A549 (cell line): ENCODE measurements at regions not wholly inside any gene's neighbourhood (a gene's known extent, or its start where the extent isn't known, plus 50 kb on each side); places are given as distances from the start of the nearest gene placed in this dataset.

ENCODE experiments used
- ATAC-seq, 2 experiments: fragments of 200-7000 bp in 1 of 2; fragments of >200 bp in 1 of 2; cut with Nextera tagmentation in 1 of 2; cut with Tn5 transposase in 1 of 2; 3 replicates each; pipeline versions ENCODE4 v1.8.0 to v1.9.1; 2018 to 2020; ENCODE audit warnings: mild to moderate bottlenecking in 1 of 2, moderate library complexity in 1 of 2
- CTCF ChIA-PET: fragments of 300-600 bp; sonication (Branson Sonifier 250); formaldehyde crosslinking; extraction: SDS; loops from one replicate; lab custom pipeline; 2021; ENCODE audit warnings: antibody characterized with exemption, inconsistent platforms; lab: Yijun Ruan, JAX
- POLR2A ChIA-PET: fragments of 350-600 bp; formaldehyde crosslinking; extraction: SDS; loops from one replicate; lab custom pipeline; 2021; ENCODE audit warnings: antibody characterized with exemption, inconsistent platforms; lab: Yijun Ruan, JAX
- DNase-seq, 2 experiments: peaks; one replicate each; pipeline versions ENCODE4 v3.0.0 to v3.0.0-alpha.2; 2011 to 2016; ENCODE audit warnings: low read depth in 1 of 2, low spot score in 1 of 2
- FAIRE-seq: peaks from 2 replicates; lab custom pipeline; 2011; peaks lifted over from hg19 to GRCh38; lab: Jason Lieb, UNC
- H3K27ac ChIP-seq, 2 experiments: fragments of >200 bp; sonication (Bioruptor Twin); formaldehyde crosslinking; 3 replicates each; pipeline ENCODE4 v1.5.1; 2016 to 2017
- H3K4me1 ChIP-seq: fragments of >200 bp; sonication (Bioruptor Twin); formaldehyde crosslinking; 3 replicates; pipeline ENCODE4 v1.6.1; 2016
- H3K4me2 ChIP-seq: fragments of >200 bp; sonication (Bioruptor Twin); formaldehyde crosslinking; 3 replicates; pipeline ENCODE4 v1.6.1; 2016
- H3K4me3 ChIP-seq: fragments of >200 bp; sonication (Bioruptor Twin); formaldehyde crosslinking; 3 replicates; pipeline ENCODE4 v1.5.1; 2016
- H3K9me3 ChIP-seq: fragments of >200 bp; sonication (Bioruptor Twin); formaldehyde crosslinking; 3 replicates; pipeline ENCODE4 v1.6.1; 2016
- CEBPB ChIP-seq, 2 experiments: fragments of >200 bp in 1 of 2; sonication (Bioruptor Twin) in 1 of 2; formaldehyde crosslinking in 1 of 2; IDR thresholded peaks; 2 replicates each; pipeline ENCODE4 v1.6.1; 2012 to 2016
- CHD2 ChIP-seq: fragments of 150-350 bp; IDR thresholded peaks from 2 replicates; pipeline ENCODE4 v1.6.1; 2014; ENCODE audit warnings: low read length; ENCODE audit not compliant: partially characterized antibody
- ESRRA ChIP-seq: fragments of 150-350 bp; IDR thresholded peaks from 2 replicates; pipeline ENCODE4 v1.6.1; 2014; ENCODE audit warnings: mild to moderate bottlenecking, low read length, borderline replicate concordance
- HEYL ChIP-seq: fragments of 250-450 bp; sonication (Bioruptor Pico); IDR thresholded peaks from 2 replicates; pipeline ENCODE4 v1.8.0; 2021; ENCODE audit warnings: mild to moderate bottlenecking, moderate library complexity
- HOXB13 ChIP-seq: fragments of 250-450 bp; sonication (Bioruptor Pico); IDR thresholded peaks from 2 replicates; pipeline ENCODE4 v1.5.0; 2020; ENCODE audit warnings: low read depth, mild to moderate bottlenecking, moderate library complexity
- MYC ChIP-seq: IDR thresholded peaks from 2 replicates; pipeline ENCODE4 v1.6.1; 2012; ENCODE audit warnings: mild to moderate bottlenecking, inconsistent platforms, low read length, improper control_type of control experiment, borderline replicate concordance
- NPAS2 ChIP-seq: fragments of 250-450 bp; sonication (Bioruptor Pico); IDR thresholded peaks from 2 replicates; pipeline ENCODE4 v1.8.0; 2022; ENCODE audit warnings: mild to moderate bottlenecking, moderate library complexity, borderline replicate concordance
- NR3C1 ChIP-seq: fragments of >200 bp; sonication (Bioruptor Twin); formaldehyde crosslinking; IDR thresholded peaks from 3 replicates; pipeline ENCODE4 v1.6.1; 2017
- RARB ChIP-seq: fragments of 250-450 bp; sonication (Bioruptor Pico); IDR thresholded peaks from 2 replicates; pipeline ENCODE4 v1.8.0; 2021; ENCODE audit warnings: mild to moderate bottlenecking, moderate library complexity
- TFCP2L1 ChIP-seq: fragments of 250-450 bp; sonication (Bioruptor Pico); IDR thresholded peaks from 2 replicates; pipeline ENCODE4 v1.5.0; 2021; ENCODE audit warnings: mild to moderate bottlenecking
- TP53 ChIP-seq: fragments of 250-450 bp; sonication (Bioruptor Pico); IDR thresholded peaks from 2 replicates; pipeline ENCODE4 v1.5.0; 2021; ENCODE audit warnings: mild to moderate bottlenecking, moderate library complexity
- ZC3H11A ChIP-seq: fragments of 450-650 bp; IDR thresholded peaks from 2 replicates; pipeline ENCODE4 v1.6.1; 2014; ENCODE audit warnings: antibody characterized with exemption, mild to moderate bottlenecking
- WGBS: methylation state at CpG from one replicate; pipeline ENCODE4 v1.1.6; 2017; ENCODE audit errors: missing lambda C conversion rate; 5-methylcytosine and 5-hydroxymethylcytosine counted together
- TF ChIP-seq, protein P1 (sequence below): fragments of 150-350 bp; IDR thresholded peaks from 2 replicates; pipeline ENCODE4 v1.6.1; 2014; ENCODE audit warnings: low read depth, mild to moderate bottlenecking, low read length
- TF ChIP-seq, protein P2 (sequence below): fragments of >200 bp; sonication (Bioruptor Twin); formaldehyde crosslinking; IDR thresholded peaks from 3 replicates; pipeline ENCODE4 v1.5.1; 2016
- TF ChIP-seq, protein P3 (sequence below): fragments of >200 bp; sonication (Bioruptor Twin); formaldehyde crosslinking; IDR thresholded peaks from 3 replicates; pipeline ENCODE4 v1.6.1; 2016
- TF ChIP-seq, protein P4 (sequence below): IDR thresholded peaks from 2 replicates; pipeline ENCODE4 v1.6.1; 2012
- TF ChIP-seq, protein P5 (sequence below): fragments of 200-600 bp; sonication (generic); IDR thresholded peaks from 2 replicates; pipeline ENCODE4 v1.6.1; 2016; ENCODE audit warnings: antibody characterized with exemption, mild to moderate bottlenecking, moderate library complexity

DNA sequence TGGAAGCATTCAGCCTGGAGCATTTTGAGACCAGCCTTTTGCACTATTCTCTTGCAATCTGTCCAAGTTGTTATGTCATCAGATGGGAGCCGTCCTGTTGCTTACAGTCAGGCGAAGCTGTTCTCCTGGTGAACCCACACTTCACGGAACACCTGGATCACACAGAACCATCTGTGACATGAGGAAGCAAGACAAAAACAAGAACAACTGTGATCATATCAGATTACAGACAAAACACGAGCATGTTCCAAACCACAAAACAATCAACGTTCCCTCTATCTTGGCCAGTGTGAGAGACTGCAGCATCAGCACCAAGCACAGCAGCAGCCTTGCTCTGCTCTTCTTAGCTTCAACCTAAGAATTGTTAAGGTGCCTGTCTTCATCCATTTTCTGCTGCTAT, 180.5 kb upstream of the SFSWAP start (continued):
- TF ChIP-seq, protein P1, sequence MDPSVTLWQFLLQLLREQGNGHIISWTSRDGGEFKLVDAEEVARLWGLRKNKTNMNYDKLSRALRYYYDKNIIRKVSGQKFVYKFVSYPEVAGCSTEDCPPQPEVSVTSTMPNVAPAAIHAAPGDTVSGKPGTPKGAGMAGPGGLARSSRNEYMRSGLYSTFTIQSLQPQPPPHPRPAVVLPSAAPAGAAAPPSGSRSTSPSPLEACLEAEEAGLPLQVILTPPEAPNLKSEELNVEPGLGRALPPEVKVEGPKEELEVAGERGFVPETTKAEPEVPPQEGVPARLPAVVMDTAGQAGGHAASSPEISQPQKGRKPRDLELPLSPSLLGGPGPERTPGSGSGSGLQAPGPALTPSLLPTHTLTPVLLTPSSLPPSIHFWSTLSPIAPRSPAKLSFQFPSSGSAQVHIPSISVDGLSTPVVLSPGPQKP = no peak

DNA sequence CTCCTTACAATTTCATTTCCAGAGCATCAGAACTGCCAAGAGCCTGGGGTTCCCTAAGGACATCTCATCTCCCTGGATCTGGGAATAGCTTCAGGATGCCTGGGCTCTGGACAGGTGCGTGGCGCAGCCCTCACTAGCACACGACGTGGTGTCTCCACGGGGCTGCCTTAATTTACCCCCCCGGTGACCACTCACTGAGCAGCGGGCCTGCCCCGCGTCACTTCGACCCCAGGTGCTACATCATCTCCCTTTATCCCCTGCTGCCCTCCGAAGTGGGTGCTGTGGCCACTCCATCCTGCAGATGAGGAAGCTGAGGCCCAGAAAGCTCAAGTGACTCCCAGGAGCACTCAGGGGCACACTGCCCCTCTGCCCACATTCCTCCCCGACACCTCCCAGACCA, 177.8 kb upstream of the SFSWAP start:
- ChIA-PET POLR2A (no interaction called here), CTCF (interaction anchor here (0.6 kb wide), 1 partner anchor 31 kb away, joined by 3 read pairs; no protein-coding TSS in a partner anchor)
- Histone ChIP-seq H3K4me1 (no peaks in the 10 kb centered on the region), H3K27ac (no peak overlapping the region), H3K9me3 (no peaks in the 10 kb centered on the region), H3K4me3 (no peak overlapping the region), H3K4me2 (no peak overlapping the region)
- 30% methylated on average over 12 of the region's 12 CpGs for WGBS
- TF ChIP-seq, protein P2, sequence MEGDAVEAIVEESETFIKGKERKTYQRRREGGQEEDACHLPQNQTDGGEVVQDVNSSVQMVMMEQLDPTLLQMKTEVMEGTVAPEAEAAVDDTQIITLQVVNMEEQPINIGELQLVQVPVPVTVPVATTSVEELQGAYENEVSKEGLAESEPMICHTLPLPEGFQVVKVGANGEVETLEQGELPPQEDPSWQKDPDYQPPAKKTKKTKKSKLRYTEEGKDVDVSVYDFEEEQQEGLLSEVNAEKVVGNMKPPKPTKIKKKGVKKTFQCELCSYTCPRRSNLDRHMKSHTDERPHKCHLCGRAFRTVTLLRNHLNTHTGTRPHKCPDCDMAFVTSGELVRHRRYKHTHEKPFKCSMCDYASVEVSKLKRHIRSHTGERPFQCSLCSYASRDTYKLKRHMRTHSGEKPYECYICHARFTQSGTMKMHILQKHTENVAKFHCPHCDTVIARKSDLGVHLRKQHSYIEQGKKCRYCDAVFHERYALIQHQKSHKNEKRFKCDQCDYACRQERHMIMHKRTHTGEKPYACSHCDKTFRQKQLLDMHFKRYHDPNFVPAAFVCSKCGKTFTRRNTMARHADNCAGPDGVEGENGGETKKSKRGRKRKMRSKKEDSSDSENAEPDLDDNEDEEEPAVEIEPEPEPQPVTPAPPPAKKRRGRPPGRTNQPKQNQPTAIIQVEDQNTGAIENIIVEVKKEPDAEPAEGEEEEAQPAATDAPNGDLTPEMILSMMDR = no peak
- TF ChIP-seq CEBPB (IDR thresholded peaks at IDR 0.05) = no peak
- TF ChIP-seq MYC = no peak
- TF ChIP-seq CHD2 = no peak
- no peak for TF ChIP-seq HEYL (CRISPR knock-in tag)
- TF ChIP-seq, protein P3, sequence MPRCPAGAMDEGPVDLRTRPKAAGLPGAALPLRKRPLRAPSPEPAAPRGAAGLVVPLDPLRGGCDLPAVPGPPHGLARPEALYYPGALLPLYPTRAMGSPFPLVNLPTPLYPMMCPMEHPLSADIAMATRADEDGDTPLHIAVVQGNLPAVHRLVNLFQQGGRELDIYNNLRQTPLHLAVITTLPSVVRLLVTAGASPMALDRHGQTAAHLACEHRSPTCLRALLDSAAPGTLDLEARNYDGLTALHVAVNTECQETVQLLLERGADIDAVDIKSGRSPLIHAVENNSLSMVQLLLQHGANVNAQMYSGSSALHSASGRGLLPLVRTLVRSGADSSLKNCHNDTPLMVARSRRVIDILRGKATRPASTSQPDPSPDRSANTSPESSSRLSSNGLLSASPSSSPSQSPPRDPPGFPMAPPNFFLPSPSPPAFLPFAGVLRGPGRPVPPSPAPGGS = no peak
- TF ChIP-seq NPAS2 (CRISPR knock-in tag) = no peak
- no peak for TF ChIP-seq ESRRA
- TF ChIP-seq, protein P4, sequence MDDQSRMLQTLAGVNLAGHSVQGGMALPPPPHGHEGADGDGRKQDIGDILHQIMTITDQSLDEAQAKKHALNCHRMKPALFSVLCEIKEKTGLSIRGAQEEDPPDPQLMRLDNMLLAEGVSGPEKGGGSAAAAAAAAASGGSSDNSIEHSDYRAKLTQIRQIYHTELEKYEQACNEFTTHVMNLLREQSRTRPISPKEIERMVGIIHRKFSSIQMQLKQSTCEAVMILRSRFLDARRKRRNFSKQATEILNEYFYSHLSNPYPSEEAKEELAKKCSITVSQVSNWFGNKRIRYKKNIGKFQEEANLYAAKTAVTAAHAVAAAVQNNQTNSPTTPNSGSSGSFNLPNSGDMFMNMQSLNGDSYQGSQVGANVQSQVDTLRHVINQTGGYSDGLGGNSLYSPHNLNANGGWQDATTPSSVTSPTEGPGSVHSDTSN = no peak
- TF ChIP-seq RARB (CRISPR knock-in tag) = no peak
- no peak for TF ChIP-seq NR3C1
- no peak for TF ChIP-seq TP53
- no peak for TF ChIP-seq ZC3H11A
- TF ChIP-seq, protein P1 = no peak
- TF ChIP-seq, protein P5, sequence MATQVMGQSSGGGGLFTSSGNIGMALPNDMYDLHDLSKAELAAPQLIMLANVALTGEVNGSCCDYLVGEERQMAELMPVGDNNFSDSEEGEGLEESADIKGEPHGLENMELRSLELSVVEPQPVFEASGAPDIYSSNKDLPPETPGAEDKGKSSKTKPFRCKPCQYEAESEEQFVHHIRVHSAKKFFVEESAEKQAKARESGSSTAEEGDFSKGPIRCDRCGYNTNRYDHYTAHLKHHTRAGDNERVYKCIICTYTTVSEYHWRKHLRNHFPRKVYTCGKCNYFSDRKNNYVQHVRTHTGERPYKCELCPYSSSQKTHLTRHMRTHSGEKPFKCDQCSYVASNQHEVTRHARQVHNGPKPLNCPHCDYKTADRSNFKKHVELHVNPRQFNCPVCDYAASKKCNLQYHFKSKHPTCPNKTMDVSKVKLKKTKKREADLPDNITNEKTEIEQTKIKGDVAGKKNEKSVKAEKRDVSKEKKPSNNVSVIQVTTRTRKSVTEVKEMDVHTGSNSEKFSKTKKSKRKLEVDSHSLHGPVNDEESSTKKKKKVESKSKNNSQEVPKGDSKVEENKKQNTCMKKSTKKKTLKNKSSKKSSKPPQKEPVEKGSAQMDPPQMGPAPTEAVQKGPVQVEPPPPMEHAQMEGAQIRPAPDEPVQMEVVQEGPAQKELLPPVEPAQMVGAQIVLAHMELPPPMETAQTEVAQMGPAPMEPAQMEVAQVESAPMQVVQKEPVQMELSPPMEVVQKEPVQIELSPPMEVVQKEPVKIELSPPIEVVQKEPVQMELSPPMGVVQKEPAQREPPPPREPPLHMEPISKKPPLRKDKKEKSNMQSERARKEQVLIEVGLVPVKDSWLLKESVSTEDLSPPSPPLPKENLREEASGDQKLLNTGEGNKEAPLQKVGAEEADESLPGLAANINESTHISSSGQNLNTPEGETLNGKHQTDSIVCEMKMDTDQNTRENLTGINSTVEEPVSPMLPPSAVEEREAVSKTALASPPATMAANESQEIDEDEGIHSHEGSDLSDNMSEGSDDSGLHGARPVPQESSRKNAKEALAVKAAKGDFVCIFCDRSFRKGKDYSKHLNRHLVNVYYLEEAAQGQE = no peak
- no peak for TF ChIP-seq HOXB13
- no peak for TF ChIP-seq TFCP2L1 (CRISPR knock-in tag)
- DNase-seq (no peak), FAIRE-seq (no peak), ATAC-seq (no peak)
